IPS-18a (cell line): ENCODE measurements at regions not wholly inside any gene's neighbourhood (a gene's known extent, or its start where the extent isn't known, plus 50 kb on each side); places are given as distances from the start of the nearest gene placed in this dataset.
"Not testable (repeated sequence)": the region's sequence is repeated elsewhere in the genome, so short reads cannot be mapped to it uniquely, and the experiment has no call there.

Experiments
- H3K27ac ChIP-seq: one replicate; pipeline ENCODE4 v1.5.1; 2013; ENCODE audit warnings: low read length
- H3K27me3 ChIP-seq: one replicate; pipeline ENCODE4 v1.6.1; 2013; ENCODE audit warnings: mild to moderate bottlenecking, low read length; ENCODE audit not compliant: control insufficient read depth, insufficient read depth
- H3K36me3 ChIP-seq: one replicate; pipeline ENCODE4 v1.6.1; 2013; ENCODE audit warnings: low read depth, low read length; ENCODE audit not compliant: control insufficient read depth
- H3K4me1 ChIP-seq: one replicate; pipeline ENCODE4 v1.6.1; 2013; ENCODE audit warnings: low read depth, low read length; ENCODE audit not compliant: control insufficient read depth
- H3K4me3 ChIP-seq: one replicate; pipeline ENCODE4 v1.5.1; 2013; ENCODE audit warnings: low read length
- H3K9ac ChIP-seq: one replicate; pipeline ENCODE4 v1.6.1; 2013; ENCODE audit warnings: mild to moderate bottlenecking, low read length, moderate library complexity
- H3K9me3 ChIP-seq: one replicate; pipeline ENCODE4 v1.6.1; 2013; ENCODE audit warnings: low read depth, low read length; ENCODE audit not compliant: control insufficient read depth

- Histone ChIP-seq H3K36me3 (no peaks in the 10 kb centered on the region), H3K9me3 (peaks cover 12% of the 10 kb centered on the region), H3K27ac (no peak overlapping the region), H3K4me1 (no peaks in the 10 kb centered on the region), H3K4me3 (no peak overlapping the region), H3K9ac (no peak overlapping the region), H3K27me3 (no peaks in the 10 kb centered on the region)
These were observed 499.7 kb upstream of the SEMA3D start for GRCh38 chr7:85686401-85687181.

DNA sequence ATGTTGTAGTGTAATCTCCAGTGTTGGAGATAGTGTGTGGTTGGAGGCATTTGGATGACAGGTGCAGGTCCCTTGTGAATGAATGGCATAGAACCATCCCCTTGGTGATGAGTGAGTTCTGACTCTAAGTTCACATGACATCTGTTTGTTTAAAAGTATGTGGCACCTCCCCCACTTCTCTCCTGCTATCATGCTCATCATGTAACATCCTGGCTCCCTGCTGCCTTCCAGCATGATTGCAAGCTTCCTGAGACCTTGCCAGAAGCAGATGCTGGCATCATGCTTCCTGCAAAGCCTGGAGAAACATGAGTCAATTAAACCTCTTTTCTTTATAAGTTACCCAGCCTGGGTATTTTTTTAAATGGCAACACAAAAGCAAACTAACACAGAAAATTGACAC lies 499.0 kb upstream of the SEMA3D start:
- no peaks in the 10 kb centered on the region for H3K36me3 ChIP-seq
- no peaks in the 10 kb centered on the region for H3K4me1 ChIP-seq
- no peaks in the 10 kb centered on the region for H3K27me3 ChIP-seq
- no peak overlapping the region for H3K9ac ChIP-seq
- H3K27ac ChIP-seq, result no peak overlapping the region
- H3K4me3 ChIP-seq, result no peak overlapping the region
- H3K9me3 ChIP-seq, result peaks cover 12% of the 10 kb centered on the region

DNA sequence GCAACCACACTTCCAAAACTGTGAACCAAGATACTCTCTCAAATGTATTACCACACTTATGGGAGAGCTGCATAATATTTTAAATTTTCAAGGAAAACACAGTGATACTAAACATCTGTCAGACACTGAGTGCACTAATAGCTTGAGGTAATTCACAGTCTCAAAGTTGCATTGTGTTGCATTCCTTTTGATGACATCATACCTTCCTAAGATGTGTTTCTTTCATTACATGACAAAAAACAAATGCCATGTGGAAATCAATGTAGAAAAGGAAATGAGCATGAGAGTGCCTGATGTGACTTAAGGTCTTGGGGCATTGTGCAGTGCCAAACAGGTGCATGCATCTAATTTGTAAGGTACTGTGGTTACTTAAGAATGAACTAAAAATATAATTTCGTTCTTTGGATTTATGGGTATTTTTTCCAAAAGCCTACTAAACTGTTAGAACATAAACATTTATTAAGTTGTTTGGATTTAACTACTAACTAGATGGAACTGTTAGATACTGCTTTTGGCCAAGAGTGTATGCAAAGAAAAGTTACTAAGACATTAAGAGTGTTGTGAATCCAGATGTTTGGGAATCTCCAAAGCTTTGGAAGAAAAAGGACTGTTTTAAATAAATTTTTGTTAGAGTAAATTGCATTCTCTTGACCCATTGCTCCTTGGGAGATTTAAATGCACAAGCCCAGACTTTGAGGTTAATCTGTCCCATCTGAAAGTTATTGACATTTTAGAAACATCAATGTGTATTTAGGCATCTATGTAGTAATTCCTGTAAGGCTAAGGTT lies 496.2 kb upstream of the SEMA3D start:
- Histone ChIP-seq H3K36me3 (no peaks in the 10 kb centered on the region), H3K9ac (no peak overlapping the region), H3K9me3 (peaks cover 17% of the 10 kb centered on the region), H3K4me1 (no peaks in the 10 kb centered on the region), H3K27ac (no peak overlapping the region), H3K4me3 (no peak overlapping the region), H3K27me3 (no peaks in the 10 kb centered on the region)

DNA sequence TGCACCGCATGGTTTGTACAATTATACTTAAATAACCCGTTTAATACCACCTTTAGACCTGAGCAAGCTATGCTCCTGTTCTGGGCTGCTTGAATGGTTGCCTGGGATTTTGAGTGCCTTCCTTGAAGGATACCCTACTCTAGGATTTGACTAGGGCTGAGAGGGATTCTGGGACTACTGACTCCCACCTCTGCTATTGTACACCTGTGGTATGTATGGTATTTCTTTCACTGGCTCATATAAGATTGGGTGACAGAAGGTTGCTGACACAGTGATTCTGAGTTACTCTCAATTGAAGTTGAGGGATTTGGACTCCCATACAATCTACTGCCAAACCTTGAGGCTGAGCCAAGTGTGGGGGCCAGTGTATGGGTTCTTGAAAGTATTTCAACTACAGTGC lies 494.4 kb upstream of the SEMA3D start:
- no peak overlapping the region for H3K27ac ChIP-seq
- no peaks in the 10 kb centered on the region for H3K4me1 ChIP-seq
- H3K9ac ChIP-seq, result no peak overlapping the region
- H3K36me3 ChIP-seq, result no peaks in the 10 kb centered on the region
- H3K4me3 ChIP-seq, result no peak overlapping the region
- no peaks in the 10 kb centered on the region for H3K27me3 ChIP-seq
- H3K9me3 ChIP-seq, result peaks cover 9% of the 10 kb centered on the region

DNA sequence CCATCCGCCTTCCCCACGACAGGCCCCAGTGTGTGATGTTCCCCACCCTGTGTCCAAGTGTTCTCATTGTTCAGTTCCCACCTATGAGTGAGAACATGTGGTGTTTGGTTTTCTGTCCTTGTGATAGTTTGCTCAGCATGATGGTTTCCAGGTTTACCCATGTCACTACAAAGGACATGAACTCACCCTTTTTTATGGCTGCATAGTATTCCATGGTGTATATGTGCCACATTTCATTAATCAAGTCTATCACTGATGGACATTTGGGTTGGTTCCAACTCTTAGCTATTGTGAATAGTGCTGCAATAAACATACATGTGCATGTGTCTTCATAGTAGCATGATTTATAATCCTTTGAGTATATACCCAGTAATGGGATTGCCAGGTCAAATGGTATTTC lies 488.2 kb upstream of the SEMA3D start:
- H3K4me3 ChIP-seq, H3K9me3 ChIP-seq, H3K4me1 ChIP-seq, H3K36me3 ChIP-seq, H3K27ac ChIP-seq, H3K27me3 ChIP-seq, H3K9ac ChIP-seq: not testable (repeated sequence)

GRCh38 chr7:85673876-85674275 lies 487.0 kb upstream of the SEMA3D start:
- H3K27ac ChIP-seq, result no peak overlapping the region
- no peak overlapping the region for H3K9ac ChIP-seq
- no peaks in the 10 kb centered on the region for H3K9me3 ChIP-seq
- H3K27me3 ChIP-seq, result no peaks in the 10 kb centered on the region
- H3K4me1 ChIP-seq, result peaks cover 3% of the 10 kb centered on the region
- no peak overlapping the region for H3K4me3 ChIP-seq
- H3K36me3 ChIP-seq, result no peaks in the 10 kb centered on the region

GRCh38 chr7:85669225-85669624 lies 482.4 kb upstream of the SEMA3D start:
- H3K4me1 ChIP-seq, result peaks cover 3% of the 10 kb centered on the region
- no peak overlapping the region for H3K27ac ChIP-seq
- H3K36me3 ChIP-seq, result no peaks in the 10 kb centered on the region
- no peak overlapping the region for H3K9ac ChIP-seq
- H3K4me3 ChIP-seq, result no peak overlapping the region
- H3K27me3 ChIP-seq, result no peaks in the 10 kb centered on the region
- H3K9me3 ChIP-seq, result no peaks in the 10 kb centered on the region

- Histone ChIP-seq H3K4me3 (no peak overlapping the region), H3K27ac (no peak overlapping the region), H3K4me1 (no peaks in the 10 kb centered on the region), H3K27me3 (no peaks in the 10 kb centered on the region), H3K36me3 (no peaks in the 10 kb centered on the region), H3K9me3 (no peaks in the 10 kb centered on the region), H3K9ac (no peak overlapping the region)
These were observed 477.5 kb upstream of the SEMA3D start for GRCh38 chr7:85664341-85664740.

DNA sequence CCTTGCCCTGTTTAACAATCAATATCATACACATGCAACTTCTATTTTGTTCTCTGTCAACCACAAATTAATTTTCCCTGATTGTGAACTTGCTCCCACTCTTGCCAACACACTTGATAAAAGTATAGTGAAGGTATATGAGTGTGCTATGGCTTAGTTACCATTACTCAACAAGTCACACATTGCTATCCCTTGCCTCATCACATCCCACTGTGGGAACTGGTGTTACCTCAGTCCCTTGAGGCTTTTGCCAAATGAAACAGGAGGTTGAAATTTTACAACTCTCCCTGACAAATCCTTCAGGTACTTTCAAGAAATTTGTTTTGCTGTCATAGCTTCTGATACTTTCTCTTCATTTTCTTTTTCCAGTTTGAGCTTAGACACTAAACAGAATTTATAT lies 472.5 kb upstream of the SEMA3D start:
- H3K27me3 ChIP-seq, result no peaks in the 10 kb centered on the region
- H3K36me3 ChIP-seq, result no peaks in the 10 kb centered on the region
- no peak overlapping the region for H3K4me3 ChIP-seq
- no peaks in the 10 kb centered on the region for H3K9me3 ChIP-seq
- no peaks in the 10 kb centered on the region for H3K4me1 ChIP-seq
- H3K27ac ChIP-seq, result no peak overlapping the region
- no peak overlapping the region for H3K9ac ChIP-seq

- Histone ChIP-seq H3K4me3 (no peak overlapping the region), H3K27me3 (no peaks in the 10 kb centered on the region), H3K4me1 (no peaks in the 10 kb centered on the region), H3K9me3 (no peaks in the 10 kb centered on the region), H3K9ac (no peak overlapping the region), H3K36me3 (no peaks in the 10 kb centered on the region), H3K27ac (no peak overlapping the region)
These were observed 468.4 kb upstream of the SEMA3D start for GRCh38 chr7:85655252-85655651.

DNA sequence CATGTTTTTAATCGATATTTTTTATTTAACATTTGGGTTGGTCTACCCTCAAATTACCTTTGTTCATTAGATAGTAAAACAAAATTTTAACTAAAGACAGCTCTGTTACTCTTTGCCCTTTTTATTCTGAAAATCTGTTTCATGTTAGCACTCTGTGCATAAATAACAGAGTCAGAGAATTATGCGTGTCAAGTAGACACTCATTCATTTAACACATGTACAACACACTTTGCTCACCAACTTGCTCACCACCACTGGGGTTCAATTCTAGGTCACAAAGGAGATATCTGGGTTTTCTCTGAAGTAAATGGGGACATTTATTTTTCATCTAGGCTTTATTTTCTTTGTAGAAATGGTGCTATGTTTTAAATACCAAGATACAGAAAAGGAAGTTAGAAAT lies 457.4 kb upstream of the SEMA3D start:
- no peaks in the 10 kb centered on the region for H3K4me1 ChIP-seq
- H3K27me3 ChIP-seq, result no peaks in the 10 kb centered on the region
- H3K27ac ChIP-seq, result no peak overlapping the region
- H3K4me3 ChIP-seq, result no peak overlapping the region
- H3K36me3 ChIP-seq, result no peaks in the 10 kb centered on the region
- no peaks in the 10 kb centered on the region for H3K9me3 ChIP-seq
- H3K9ac ChIP-seq, result no peak overlapping the region

- Histone ChIP-seq H3K9ac (no peak overlapping the region), H3K4me3 (no peak overlapping the region), H3K27me3 (no peaks in the 10 kb centered on the region), H3K4me1 (no peaks in the 10 kb centered on the region), H3K9me3 (no peaks in the 10 kb centered on the region), H3K36me3 (no peaks in the 10 kb centered on the region), H3K27ac (no peak overlapping the region)
These were observed 454.5 kb upstream of the SEMA3D start for GRCh38 chr7:85641331-85641730.
